ENCODE measurements at regions not wholly inside any gene's neighbourhood (a gene's known extent, or its start where the extent isn't known, plus 50 kb on each side); places are given as distances from the start of the nearest gene placed in this dataset.

DNA sequence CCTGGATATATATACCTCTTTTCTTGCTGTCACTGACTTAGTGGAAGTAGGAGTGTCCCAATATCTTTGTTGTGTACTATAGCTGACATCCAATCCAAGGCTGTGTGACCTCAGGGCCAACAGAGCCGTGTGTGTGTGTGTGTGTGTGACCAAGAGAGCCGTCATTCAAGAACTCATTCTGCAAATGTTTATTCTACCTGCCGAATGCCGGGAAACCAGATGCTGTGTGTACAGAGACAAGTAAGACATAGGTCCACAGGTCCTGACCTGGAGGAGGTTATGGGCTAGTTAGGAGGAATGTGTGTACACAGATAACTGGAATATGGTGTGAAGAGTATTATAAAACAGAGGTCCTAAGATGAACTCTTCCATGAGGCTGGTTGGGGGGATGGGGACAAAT lies 190.0 kb downstream of the DHX35 start:
- TF ChIP-seq, protein P1, sequence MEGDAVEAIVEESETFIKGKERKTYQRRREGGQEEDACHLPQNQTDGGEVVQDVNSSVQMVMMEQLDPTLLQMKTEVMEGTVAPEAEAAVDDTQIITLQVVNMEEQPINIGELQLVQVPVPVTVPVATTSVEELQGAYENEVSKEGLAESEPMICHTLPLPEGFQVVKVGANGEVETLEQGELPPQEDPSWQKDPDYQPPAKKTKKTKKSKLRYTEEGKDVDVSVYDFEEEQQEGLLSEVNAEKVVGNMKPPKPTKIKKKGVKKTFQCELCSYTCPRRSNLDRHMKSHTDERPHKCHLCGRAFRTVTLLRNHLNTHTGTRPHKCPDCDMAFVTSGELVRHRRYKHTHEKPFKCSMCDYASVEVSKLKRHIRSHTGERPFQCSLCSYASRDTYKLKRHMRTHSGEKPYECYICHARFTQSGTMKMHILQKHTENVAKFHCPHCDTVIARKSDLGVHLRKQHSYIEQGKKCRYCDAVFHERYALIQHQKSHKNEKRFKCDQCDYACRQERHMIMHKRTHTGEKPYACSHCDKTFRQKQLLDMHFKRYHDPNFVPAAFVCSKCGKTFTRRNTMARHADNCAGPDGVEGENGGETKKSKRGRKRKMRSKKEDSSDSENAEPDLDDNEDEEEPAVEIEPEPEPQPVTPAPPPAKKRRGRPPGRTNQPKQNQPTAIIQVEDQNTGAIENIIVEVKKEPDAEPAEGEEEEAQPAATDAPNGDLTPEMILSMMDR (IDR thresholded peaks at IDR 0.05) = no peak
- TF ChIP-seq POLR2A (IDR thresholded peaks at IDR 0.05) = no peak

Measured in tibial nerve (tissue), 3 donors.